Esophagus muscularis mucosa (tissue), 4 donors: ENCODE measurements at regions not wholly inside any gene's neighbourhood (a gene's known extent, or its start where the extent isn't known, plus 50 kb on each side); places are given as distances from the start of the nearest gene placed in this dataset.
"Not testable (repeated sequence)": the region's sequence is repeated elsewhere in the genome, so short reads cannot be mapped to it uniquely, and the experiment has no call there.

Source experiments
- DNase-seq: peaks from one replicate; pipeline ENCODE4 v3.0.0-alpha.2; 2017; ENCODE audit errors: extremely low spot score
- H3K27ac ChIP-seq, 4 donors: fragments of 200-600 bp; sonication (generic); replicated peaks in 1 of 4; 1 replicate in 3 of 4; 2 replicates in 1 of 4; pipeline ENCODE4 v1.5.1; 2016 to 2019; ENCODE audit warnings: mild to moderate bottlenecking in 1 of 4
- H3K27me3 ChIP-seq, 4 donors: fragments of 200-600 bp; sonication (generic); one replicate each; pipeline versions ENCODE4 v1.5.1 to v1.6.0; 2016 to 2019
- H3K36me3 ChIP-seq, 4 donors: fragments of 200-600 bp; sonication (generic); one replicate each; pipeline ENCODE4 v1.5.1; 2016 to 2019
- H3K4me1 ChIP-seq, 4 donors: fragments of 200-600 bp; sonication (generic); one replicate each; pipeline ENCODE4 v1.5.1; 2016 to 2019
- H3K4me3 ChIP-seq, 4 donors: fragments of 200-600 bp; sonication (generic); 1 replicate in 2 of 4; 2 replicates in 2 of 4; pipeline ENCODE4 v1.5.1; 2016 to 2019; ENCODE audit warnings: mild to moderate bottlenecking in 4 of 4, moderate library complexity in 1 of 4
- H3K9me3 ChIP-seq, 4 donors: fragments of 200-600 bp; sonication (generic); 1 replicate in 3 of 4; 2 replicates in 1 of 4; pipeline ENCODE4 v1.5.1; 2016 to 2019
- EP300 ChIP-seq: sonication (generic); formaldehyde crosslinking; IDR thresholded peaks from one replicate; pipeline ENCODE4 v1.6.1; 2017; ENCODE audit warnings: antibody characterized with exemption
- POLR2A ChIP-seq: fragments of 450-650 bp; IDR thresholded peaks from one replicate; pipeline ENCODE4 v1.6.1; 2017; ENCODE audit warnings: antibody characterized with exemption, moderate library complexity, mild to moderate bottlenecking, low read depth
- POLR2AphosphoS5 ChIP-seq, 2 donors: sonication (generic); formaldehyde crosslinking; IDR thresholded peaks; one replicate each; pipeline ENCODE4 v1.6.1; 2017; ENCODE audit warnings: antibody characterized with exemption in 2 of 2
- WGBS: methylation state at CpG from one replicate; pipeline ENCODE4 v1.1.5; 2018; 5-methylcytosine and 5-hydroxymethylcytosine counted together
- intact Hi-C: fragments of 100-400 bp; cut with DNase I; formaldehyde crosslinking; loops from one replicate; pipeline ENCODE4 v1.15.1; 2023
- TF ChIP-seq, protein P1 (sequence below), 3 experiments: fragments of 200-600 bp in 2 of 3; fragments of 450-650 bp in 1 of 3; sonication (generic) in 2 of 3; IDR thresholded peaks; one replicate each; pipeline ENCODE4 v1.5.1; 2017 to 2019; ENCODE audit warnings: antibody characterized with exemption in 3 of 3, mild to moderate bottlenecking in 2 of 3, moderate library complexity in 1 of 3

DNA sequence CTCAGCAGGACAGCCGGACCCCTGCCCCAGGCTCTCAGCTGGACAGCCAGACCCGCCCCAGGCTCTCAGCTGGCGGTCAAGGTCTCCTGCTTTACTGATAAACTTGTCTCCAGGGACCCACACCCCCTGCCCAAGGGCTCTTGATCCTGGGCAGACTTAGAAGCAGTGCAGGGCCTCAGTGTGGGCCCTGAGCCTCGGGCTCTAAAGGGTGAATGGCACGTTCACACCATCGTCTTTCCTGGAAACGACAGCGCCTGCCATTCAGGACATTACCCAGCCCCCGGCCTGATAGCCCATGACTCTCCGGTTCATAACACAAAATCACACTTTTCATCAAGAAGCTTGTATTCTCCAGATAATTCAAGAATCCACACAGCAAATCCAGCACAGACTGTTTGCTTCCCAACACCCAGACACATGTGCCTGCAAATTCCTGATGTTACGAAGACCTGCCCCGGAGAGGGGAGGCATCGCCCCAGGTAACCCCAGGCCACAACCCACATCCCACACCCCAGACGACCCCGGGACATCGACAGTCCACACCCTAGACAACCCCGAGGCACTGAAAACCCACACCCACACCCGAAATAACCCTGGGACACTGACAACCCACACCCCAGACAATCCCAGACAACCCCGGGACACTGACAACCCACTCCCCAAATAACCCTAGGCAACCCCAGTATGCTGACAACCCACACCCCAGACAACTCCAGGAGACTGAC is 136.8 kb downstream of the FAM53A start:
- no peak for DNase-seq
- intact Hi-C loops = no loop called here
- peak overlapping the region; percentile 18 to 43 (median 22) for H3K4me3 ChIP-seq
- peaks cover 0 to 30% (median 0%) of the 10 kb centered on the region in 4 donors for H3K27me3 ChIP-seq
- no peak for TF ChIP-seq EP300
- TF ChIP-seq, protein P1, sequence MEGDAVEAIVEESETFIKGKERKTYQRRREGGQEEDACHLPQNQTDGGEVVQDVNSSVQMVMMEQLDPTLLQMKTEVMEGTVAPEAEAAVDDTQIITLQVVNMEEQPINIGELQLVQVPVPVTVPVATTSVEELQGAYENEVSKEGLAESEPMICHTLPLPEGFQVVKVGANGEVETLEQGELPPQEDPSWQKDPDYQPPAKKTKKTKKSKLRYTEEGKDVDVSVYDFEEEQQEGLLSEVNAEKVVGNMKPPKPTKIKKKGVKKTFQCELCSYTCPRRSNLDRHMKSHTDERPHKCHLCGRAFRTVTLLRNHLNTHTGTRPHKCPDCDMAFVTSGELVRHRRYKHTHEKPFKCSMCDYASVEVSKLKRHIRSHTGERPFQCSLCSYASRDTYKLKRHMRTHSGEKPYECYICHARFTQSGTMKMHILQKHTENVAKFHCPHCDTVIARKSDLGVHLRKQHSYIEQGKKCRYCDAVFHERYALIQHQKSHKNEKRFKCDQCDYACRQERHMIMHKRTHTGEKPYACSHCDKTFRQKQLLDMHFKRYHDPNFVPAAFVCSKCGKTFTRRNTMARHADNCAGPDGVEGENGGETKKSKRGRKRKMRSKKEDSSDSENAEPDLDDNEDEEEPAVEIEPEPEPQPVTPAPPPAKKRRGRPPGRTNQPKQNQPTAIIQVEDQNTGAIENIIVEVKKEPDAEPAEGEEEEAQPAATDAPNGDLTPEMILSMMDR (IDR thresholded peaks at IDR 0.05) = no peak
- TF ChIP-seq POLR2AphosphoS5 (IDR thresholded peaks at IDR 0.05) = no peak
- TF ChIP-seq POLR2A = no peak
- no peaks in the 10 kb centered on the region for H3K36me3 ChIP-seq
- H3K27ac ChIP-seq = peak overlapping the region in 3 of 4 donors; percentile 27 to 69 (median 35)
- 65% methylated on average over 9 of the region's 19 CpGs for WGBS
- H3K9me3 ChIP-seq = no peaks in the 10 kb centered on the region
- peaks cover 17 to 20% (median 18%) of the 10 kb centered on the region in 4 donors for H3K4me1 ChIP-seq

DNA sequence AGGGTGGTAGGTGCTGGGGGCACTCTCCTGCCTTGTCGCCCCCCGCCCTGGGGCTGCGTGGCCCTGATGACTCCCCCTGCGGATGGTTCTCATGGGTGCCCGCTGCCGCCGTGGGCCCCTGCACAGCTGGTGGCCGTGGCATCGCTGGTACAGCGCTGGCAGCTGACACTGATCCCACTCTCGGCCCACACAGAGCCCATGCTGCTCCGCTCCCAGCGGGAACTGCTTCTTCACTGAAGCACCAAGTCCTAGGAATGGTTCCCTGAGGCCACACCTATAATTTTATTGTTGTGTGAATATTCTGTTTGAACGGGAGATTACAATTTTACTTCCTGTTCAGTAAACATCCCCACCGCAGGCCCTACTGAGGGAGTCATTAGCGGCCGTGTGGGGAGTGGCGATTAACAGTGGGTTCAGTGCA is 138.6 kb upstream of the NKX1-1 start:
- Histone ChIP-seq H3K27me3 (peaks cover 0 to 32% (median 0%) of the 10 kb centered on the region in 4 donors), H3K9me3 (no peaks in the 10 kb centered on the region), H3K4me3 (peak overlapping the region in 3 of 4 donors; percentile 13 to 27 (median 22)), H3K4me1 (peaks cover 17 to 20% (median 18%) of the 10 kb centered on the region in 4 donors), H3K36me3 (no peaks in the 10 kb centered on the region), H3K27ac (peak overlapping the region in 2 of 4 donors; percentile 48 to 72)
- DNase-seq = no peak
- intact Hi-C loops = no loop called here
- TF ChIP-seq POLR2AphosphoS5 (IDR thresholded peaks at IDR 0.05) = peak; percentile 9 to 20
- TF ChIP-seq POLR2A = no peak
- TF ChIP-seq EP300 = no peak
- TF ChIP-seq, protein P1 (IDR thresholded peaks at IDR 0.05) = no peak
- 73% methylated on average over 14 of the region's 18 CpGs for WGBS

DNA sequence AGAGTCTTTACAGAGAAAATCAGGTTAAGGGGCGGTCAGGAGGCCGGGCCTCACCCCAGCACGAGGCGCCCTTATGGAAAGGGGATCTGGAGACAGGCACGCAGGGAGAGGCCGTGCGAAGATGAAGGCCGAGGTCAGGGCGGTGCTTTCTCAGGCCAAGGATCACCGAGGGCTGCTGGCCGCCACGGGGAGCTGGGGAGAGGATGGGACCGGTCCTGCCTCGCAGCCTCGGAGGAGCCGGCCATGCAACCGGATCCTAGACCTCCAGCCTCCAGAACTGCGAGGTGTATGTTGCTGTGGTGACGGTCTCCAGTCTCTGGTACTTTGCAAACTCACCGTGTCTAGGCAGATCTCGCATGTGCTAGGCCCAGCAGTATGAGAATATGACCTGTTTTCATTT is 138.2 kb upstream of the NKX1-1 start:
- DNase-seq, H3K9me3 ChIP-seq, H3K36me3 ChIP-seq, intact Hi-C loops: not testable (repeated sequence)
- WGBS = 85% methylated on average over 18 of the region's 21 CpGs
- Histone ChIP-seq H3K27me3 (peaks cover 0 to 36% (median 0%) of the 10 kb centered on the region in 4 donors), H3K4me1 (peaks cover 13 to 18% (median 17%) of the 10 kb centered on the region in 4 donors), H3K27ac (peak overlapping the region in 2 of 4 donors; percentile 48 to 72), H3K4me3 (peak overlapping the region in 2 of 4 donors; percentile 13 to 27)

DNA sequence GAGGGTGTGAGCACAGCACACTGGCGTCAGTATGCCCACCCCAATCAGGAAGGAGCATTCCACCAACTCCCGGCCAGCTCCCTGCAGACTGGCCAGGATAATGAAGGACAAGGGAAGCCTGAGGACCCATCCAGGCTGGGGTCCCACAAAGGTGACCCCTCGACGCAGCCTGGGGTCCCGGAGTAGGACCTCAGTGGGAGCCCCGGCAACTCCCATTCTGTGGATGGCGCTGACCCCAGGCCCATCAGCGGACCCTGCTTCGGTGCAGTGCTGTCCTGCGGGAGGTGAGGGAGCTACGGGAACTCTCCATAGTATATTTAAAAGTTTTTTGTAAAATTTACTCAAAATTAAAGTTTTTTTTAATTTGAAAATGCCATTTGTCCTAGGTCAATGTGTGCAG is 137.7 kb upstream of the NKX1-1 start:
- peaks cover 9 to 14% (median 12%) of the 10 kb centered on the region in 4 donors for H3K4me1 ChIP-seq
- 88% methylated on average over 9 of the region's 11 CpGs for WGBS
- TF ChIP-seq EP300 = no peak
- no peak for TF ChIP-seq POLR2AphosphoS5 (IDR thresholded peaks at IDR 0.05)
- no peak for TF ChIP-seq POLR2A
- TF ChIP-seq, protein P1 (IDR thresholded peaks at IDR 0.05) = no peak
- H3K27ac ChIP-seq = no peak overlapping the region
- intact Hi-C loops = no loop called here
- H3K9me3 ChIP-seq = no peaks in the 10 kb centered on the region
- no peak overlapping the region for H3K4me3 ChIP-seq
- no peak for DNase-seq
- peaks cover 0 to 41% (median 0%) of the 10 kb centered on the region in 4 donors for H3K27me3 ChIP-seq
- H3K36me3 ChIP-seq = no peaks in the 10 kb centered on the region

DNA sequence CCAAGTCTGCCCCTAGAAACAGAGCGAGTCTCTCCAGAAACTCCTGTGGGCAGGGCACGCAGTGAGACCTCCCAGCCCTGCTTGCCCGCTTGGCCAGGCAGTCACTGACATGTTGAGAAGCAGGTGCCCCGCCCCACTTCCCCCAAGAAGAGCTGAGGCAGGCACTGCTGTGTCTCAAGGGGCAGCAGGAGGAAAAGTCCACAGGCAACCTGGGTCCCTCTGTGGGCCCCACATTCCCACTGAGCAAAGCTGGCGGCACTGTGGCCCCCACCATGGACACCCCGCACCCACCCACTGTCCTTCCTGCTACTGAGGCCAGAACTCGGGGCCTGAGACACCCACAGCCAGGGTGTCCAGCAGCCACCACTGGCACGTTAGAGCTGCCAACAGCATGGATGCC is 137.3 kb upstream of the NKX1-1 start:
- intact Hi-C loops = no loop called here
- Histone ChIP-seq H3K9me3 (no peaks in the 10 kb centered on the region), H3K36me3 (no peaks in the 10 kb centered on the region), H3K27ac (no peak overlapping the region), H3K27me3 (peaks cover 0 to 43% (median 0%) of the 10 kb centered on the region in 4 donors), H3K4me3 (no peak overlapping the region), H3K4me1 (peaks cover 5 to 10% (median 8%) of the 10 kb centered on the region in 4 donors)
- no peak for DNase-seq
- TF ChIP-seq EP300 (no peak), POLR2AphosphoS5 (IDR thresholded peaks at IDR 0.05) (no peak), POLR2A (no peak)
- TF ChIP-seq, protein P1 (IDR thresholded peaks at IDR 0.05) = no peak
- 97% methylated on average over 5 of the region's 8 CpGs for WGBS
